Kidney epithelial cell (primary cell): ENCODE measurements at regions not wholly inside any gene's neighbourhood (a gene's known extent, or its start where the extent isn't known, plus 50 kb on each side); places are given as distances from the start of the nearest gene placed in this dataset.

Experiments used
- DNase-seq: peaks from one replicate; pipeline ENCODE4 v3.0.0-alpha.2; 2010; ENCODE audit warnings: low read depth
- H3K27me3 ChIP-seq: 2 replicates; pipeline ENCODE4 v1.6.0; 2011; ENCODE audit warnings: low read length; ENCODE audit not compliant: control insufficient read depth, insufficient read depth
- H3K36me3 ChIP-seq: 2 replicates; pipeline ENCODE4 v1.5.1; 2011; ENCODE audit warnings: low read length; ENCODE audit not compliant: control insufficient read depth, insufficient read depth
- H3K4me3 ChIP-seq: 2 replicates; pipeline ENCODE4 v1.5.1; 2011; ENCODE audit warnings: low read depth, mild to moderate bottlenecking, control low read depth, low read length
- TF ChIP-seq, protein P1 (sequence below): IDR thresholded peaks from 2 replicates; pipeline ENCODE4 v1.5.1; 2011; ENCODE audit warnings: mild to moderate bottlenecking, moderate library complexity, low read length, control low read depth, inconsistent platforms; ENCODE audit not compliant: insufficient read depth, poor library complexity, severe bottlenecking

DNA sequence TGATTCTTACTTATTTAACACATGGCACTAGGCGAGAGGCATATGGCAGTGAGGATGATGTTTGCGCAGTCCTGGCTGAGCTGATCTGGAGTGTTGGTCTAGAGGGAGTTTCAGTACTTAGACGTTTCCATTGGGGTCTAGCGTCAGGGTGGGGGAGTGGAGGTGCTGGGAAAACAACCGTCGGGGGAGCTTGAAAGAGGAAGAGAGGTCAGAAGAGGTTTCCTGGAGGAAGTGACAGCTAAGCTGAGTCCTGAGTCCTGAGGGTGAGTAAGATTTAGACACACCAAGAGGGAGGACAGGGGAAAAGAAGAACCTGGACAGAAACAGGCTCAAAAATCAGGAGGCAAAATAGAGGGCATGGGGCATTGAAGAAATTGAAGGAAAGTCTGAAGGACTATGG is 81.4 kb downstream of the ALOX5AP start:
- no peaks in the 10 kb centered on the region for H3K36me3 ChIP-seq
- DNase-seq, result no peak
- H3K4me3 ChIP-seq, result no peak overlapping the region
- TF ChIP-seq, protein P1, sequence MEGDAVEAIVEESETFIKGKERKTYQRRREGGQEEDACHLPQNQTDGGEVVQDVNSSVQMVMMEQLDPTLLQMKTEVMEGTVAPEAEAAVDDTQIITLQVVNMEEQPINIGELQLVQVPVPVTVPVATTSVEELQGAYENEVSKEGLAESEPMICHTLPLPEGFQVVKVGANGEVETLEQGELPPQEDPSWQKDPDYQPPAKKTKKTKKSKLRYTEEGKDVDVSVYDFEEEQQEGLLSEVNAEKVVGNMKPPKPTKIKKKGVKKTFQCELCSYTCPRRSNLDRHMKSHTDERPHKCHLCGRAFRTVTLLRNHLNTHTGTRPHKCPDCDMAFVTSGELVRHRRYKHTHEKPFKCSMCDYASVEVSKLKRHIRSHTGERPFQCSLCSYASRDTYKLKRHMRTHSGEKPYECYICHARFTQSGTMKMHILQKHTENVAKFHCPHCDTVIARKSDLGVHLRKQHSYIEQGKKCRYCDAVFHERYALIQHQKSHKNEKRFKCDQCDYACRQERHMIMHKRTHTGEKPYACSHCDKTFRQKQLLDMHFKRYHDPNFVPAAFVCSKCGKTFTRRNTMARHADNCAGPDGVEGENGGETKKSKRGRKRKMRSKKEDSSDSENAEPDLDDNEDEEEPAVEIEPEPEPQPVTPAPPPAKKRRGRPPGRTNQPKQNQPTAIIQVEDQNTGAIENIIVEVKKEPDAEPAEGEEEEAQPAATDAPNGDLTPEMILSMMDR, result no peak
- no peaks in the 10 kb centered on the region for H3K27me3 ChIP-seq

DNA sequence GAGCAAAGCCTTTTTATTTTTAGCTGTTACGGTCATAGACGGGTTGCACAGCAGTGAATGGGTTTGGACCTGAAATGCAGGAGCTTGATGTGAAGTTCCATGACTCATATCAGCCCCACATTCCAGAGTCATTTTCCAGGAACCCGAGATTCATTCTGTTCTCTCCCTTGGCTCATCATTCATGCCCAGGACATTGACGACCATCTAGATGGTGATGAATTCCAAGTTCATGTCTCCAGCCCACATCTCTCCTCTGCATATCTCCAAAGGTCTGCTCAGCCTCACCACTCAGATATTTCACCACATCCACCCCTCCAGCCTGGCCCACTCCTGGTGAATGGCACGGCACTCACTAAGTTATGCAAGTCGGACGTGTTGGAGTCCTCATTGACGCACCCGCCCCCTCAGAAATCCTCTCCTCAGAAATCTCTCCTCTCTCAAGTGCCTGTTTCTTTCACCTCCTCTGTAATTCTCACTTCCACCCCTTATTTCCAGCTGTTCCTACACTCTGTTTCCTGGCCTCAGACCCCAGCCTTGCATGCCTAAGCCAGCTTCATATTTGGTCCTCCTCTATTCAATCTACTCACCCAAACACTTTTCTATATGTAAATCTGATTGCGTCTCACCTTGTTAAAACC is 83.1 kb downstream of the ALOX5AP start:
- Histone ChIP-seq H3K27me3 (no peaks in the 10 kb centered on the region), H3K36me3 (no peaks in the 10 kb centered on the region), H3K4me3 (no peak overlapping the region)
- no peak for DNase-seq
- TF ChIP-seq, protein P1, result no peak

DNA sequence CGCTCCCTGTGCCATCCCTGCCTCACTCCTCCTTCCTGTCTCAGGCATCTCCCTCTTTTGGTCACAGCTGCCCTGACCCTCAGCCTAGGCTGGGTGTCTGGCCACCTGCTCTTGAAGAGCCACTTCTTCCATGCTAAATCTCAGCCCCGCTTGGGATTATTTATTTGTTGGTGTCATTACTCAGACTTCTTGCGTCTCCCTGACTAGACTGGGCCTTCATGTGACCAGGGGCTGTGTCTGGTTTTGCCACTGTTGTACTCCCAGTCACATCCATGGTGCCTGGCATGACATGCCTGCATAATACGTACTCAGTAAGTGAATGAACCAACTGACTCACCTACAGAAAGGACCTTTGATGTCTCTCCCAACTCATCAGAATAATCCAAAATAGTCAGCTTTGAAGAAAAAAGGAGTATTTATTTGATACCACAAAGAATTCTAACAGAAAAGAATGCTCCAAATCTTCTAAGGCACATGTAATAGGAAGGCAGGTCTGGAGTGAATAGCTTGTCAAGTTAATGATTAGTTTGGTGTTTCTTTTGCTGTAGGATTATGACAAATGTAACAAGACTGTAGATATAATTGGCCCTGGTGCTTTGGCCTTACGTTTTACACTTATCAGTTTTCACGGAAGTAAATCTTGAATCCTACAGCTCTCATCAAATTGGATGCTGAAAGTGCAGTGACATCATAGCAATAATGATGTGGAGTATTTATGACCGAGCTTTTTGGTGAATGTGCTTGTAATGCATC is 84.0 kb downstream of the ALOX5AP start:
- Histone ChIP-seq H3K36me3 (no peaks in the 10 kb centered on the region), H3K27me3 (no peaks in the 10 kb centered on the region), H3K4me3 (no peak overlapping the region)
- TF ChIP-seq, protein P1, result no peak
- peak; percentile 50 for DNase-seq

DNA sequence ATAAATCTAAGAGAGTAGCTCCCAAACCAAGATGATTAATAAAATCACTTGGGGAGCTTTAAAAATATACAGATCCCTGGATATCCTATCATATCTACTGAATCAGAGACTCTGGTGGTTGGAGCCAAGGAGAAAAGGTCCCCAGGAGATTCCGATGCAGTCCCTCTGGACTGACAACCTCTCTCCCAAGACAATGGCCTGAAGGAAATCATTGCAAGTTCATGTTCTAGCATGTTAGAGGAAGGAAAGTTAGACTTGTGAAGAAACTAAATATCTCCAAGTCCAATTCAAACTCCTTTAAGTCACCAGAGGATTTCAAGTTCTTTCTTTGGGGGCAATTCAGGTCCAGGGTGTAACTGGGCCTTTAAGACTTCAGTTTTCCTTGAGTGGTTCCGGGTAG is 84.7 kb upstream of the MEDAG start:
- H3K27me3 ChIP-seq, result no peaks in the 10 kb centered on the region
- no peak overlapping the region for H3K4me3 ChIP-seq
- no peaks in the 10 kb centered on the region for H3K36me3 ChIP-seq
- TF ChIP-seq, protein P1, result no peak
- DNase-seq, result no peak

DNA sequence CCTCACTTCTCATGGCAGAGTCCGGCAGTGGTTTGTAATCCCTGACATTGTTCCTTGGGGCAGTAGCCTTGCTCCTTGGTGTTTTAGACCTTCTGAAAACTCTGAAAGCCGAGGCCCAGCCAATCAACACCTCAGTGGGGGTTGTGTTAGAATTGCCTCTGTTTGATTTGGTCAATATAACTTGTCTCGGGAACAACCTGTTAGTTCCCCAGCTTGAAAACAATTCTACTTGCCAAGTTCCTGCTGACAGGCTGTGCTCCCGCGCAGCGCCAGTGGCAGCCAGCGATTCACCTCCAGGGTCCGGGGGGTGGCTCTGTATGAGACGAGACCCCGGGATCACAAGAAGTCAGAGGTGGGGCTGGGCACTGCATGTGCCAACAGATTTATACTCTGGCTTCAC is 81.4 kb upstream of the MEDAG start:
- DNase-seq, result no peak

More for the DNA sequence above, 81.4 kb upstream of the MEDAG start:
- Histone ChIP-seq H3K27me3 (no peaks in the 10 kb centered on the region), H3K4me3 (no peak overlapping the region), H3K36me3 (no peaks in the 10 kb centered on the region)
- TF ChIP-seq, protein P1, result no peak
